Right cardiac atrium (tissue), 5 donors: ENCODE measurements at regions not wholly inside any gene's neighbourhood (a gene's known extent, or its start where the extent isn't known, plus 50 kb on each side); places are given as distances from the start of the nearest gene placed in this dataset.
"Not testable (repeated sequence)": the region's sequence is repeated elsewhere in the genome, so short reads cannot be mapped to it uniquely, and the experiment has no call there.

ENCODE experiments used
- ATAC-seq, 2 donors: fragments of 200-7000 bp; cut with Tn5 transposase; one replicate each; pipeline versions ENCODE4 v1.8.0 to v1.9.1; 2020; ENCODE audit warnings: moderate library complexity in 2 of 2, mild to moderate bottlenecking in 1 of 2
- DNase-seq, 3 donors: peaks; one replicate each; pipeline ENCODE4 v3.0.0-alpha.2; 2020
- H3K27ac ChIP-seq: one replicate; pipeline ENCODE4 v1.5.1; 2013; ENCODE audit warnings: mild to moderate bottlenecking, low read length, control low read depth, moderate library complexity
- H3K27me3 ChIP-seq: one replicate; pipeline ENCODE4 v1.6.1; 2013; ENCODE audit not compliant: control insufficient read depth, insufficient read depth
- H3K4me1 ChIP-seq: one replicate; pipeline ENCODE4 v1.6.1; 2013; ENCODE audit warnings: low read length; ENCODE audit not compliant: control insufficient read depth, insufficient read depth
- H3K4me3 ChIP-seq: one replicate; pipeline ENCODE4 v1.5.1; 2013; ENCODE audit warnings: low read length, control low read depth
- H3K9me3 ChIP-seq: one replicate; pipeline ENCODE4 v1.6.1; 2013; ENCODE audit warnings: low read length; ENCODE audit not compliant: control insufficient read depth
- WGBS: extraction: QIAGEN DNeasy Blood & Tissue Kit; methylation state at CpG from one replicate; pipeline ENCODE4 v1.1.7; 2013; 5-methylcytosine and 5-hydroxymethylcytosine counted together
- intact Hi-C, 4 donors: fragments of 100-400 bp; cut with DNase I; formaldehyde crosslinking; loops; one replicate each; pipeline versions ENCODE4 v1.11.0 to v1.14.0; 2022 to 2023
- donor health status: healthy with polysubstance abuse.
- donor health status: DM: no; HTN: yes; CAD: no.
- donor health status: DM: no; HTN: no; CAD: no.
- donor health status: DM: no; HTN: yes; CAD: no; lungs with severe emphysema.
- donor health status: DM: yes; HTN: yes; CAD: no.

DNA sequence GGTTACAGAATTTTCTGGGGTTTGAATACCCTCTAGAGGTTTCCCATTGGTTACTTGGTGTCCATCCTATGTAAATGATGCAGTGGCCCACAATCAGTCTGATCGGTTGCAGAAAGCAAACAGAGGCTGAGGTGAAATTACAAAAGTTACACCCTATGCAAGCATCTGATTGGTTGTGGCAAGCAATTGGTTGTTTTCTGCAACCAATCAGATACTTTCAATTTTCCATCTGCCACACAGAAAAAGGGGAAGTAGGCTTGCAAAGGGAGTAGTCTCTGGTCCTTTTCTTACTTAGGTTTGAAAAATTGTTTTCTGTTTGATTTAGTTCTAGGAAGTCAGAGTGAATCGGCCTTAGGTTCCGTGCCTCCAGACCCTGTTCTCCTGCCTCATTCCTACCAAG is 93.1 kb downstream of the WTIP start:
- no peaks in the 10 kb centered on the region for H3K27me3 ChIP-seq
- no peaks in the 10 kb centered on the region for H3K9me3 ChIP-seq
- H3K4me3 ChIP-seq = no peak overlapping the region
- 87% methylated on average over 3 of the region's 3 CpGs for WGBS
- no peak overlapping the region for H3K27ac ChIP-seq
- DNase-seq (no peak), ATAC-seq (no peak)
- H3K4me1 ChIP-seq = no peaks in the 10 kb centered on the region
- intact Hi-C loops = no loop called here

DNA sequence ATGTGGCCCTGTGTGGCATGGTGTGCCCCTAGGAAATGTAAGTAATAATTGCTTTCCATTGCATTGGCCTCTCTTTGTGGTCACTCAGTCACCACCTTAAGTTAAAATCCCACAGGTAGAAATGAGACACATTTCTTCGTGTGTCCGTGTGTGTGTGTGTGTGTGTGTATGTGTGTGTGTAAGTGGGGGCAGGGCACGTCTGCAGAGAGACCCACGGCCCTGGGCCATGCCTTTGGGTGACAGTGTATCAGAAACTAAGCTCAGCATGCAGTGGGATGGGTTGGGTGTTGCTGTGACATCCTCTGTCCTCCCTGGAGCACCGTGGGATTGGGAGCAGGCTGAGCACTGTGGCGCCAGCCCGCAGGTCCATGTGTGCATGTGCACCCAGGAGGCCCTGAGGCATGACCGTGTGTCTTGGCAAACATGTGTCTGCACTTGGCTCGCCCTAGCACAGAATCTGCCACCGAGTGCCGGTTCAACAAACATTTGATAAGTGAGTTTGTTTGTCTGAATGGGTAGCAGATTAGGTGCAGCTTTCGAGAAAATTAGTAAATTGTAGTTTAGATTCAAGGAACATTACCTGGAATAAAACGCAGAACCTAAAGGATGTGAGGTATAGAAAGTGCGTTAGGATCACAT is 91.8 kb downstream of the WTIP start:
- Histone ChIP-seq H3K4me3 (no peak overlapping the region), H3K9me3 (no peaks in the 10 kb centered on the region), H3K27me3 (no peaks in the 10 kb centered on the region), H3K27ac (no peak overlapping the region), H3K4me1 (no peaks in the 10 kb centered on the region)
- ATAC-seq (peak in 1 of 2 donors; percentile 21), DNase-seq (no peak)
- 67% methylated on average over 14 of the region's 14 CpGs for WGBS
- intact Hi-C loops = no loop called here

DNA sequence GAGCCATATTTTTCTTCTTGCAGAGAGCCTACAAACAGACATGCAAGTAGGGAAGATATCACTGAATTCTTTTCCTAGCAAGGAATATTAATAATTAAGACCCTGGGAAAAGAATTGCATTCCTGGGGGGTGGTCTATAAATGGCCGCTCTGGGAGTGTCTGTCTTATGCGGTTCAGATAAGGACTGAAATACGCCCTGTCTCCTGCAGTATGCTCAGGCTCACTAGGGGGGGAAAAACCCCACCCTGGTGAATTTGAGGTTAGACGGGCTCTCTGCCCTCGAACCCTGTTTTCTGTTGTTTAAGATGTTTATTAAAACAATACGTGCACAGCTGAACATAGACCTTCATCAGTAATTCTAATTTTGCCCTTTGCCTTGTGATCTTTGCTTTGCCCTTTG is 88.6 kb downstream of the WTIP start:
- DNase-seq, H3K27me3 ChIP-seq, H3K4me3 ChIP-seq, intact Hi-C loops, H3K27ac ChIP-seq, H3K9me3 ChIP-seq, H3K4me1 ChIP-seq, ATAC-seq: not testable (repeated sequence)
- WGBS = 88% methylated on average over 6 of the region's 6 CpGs

DNA sequence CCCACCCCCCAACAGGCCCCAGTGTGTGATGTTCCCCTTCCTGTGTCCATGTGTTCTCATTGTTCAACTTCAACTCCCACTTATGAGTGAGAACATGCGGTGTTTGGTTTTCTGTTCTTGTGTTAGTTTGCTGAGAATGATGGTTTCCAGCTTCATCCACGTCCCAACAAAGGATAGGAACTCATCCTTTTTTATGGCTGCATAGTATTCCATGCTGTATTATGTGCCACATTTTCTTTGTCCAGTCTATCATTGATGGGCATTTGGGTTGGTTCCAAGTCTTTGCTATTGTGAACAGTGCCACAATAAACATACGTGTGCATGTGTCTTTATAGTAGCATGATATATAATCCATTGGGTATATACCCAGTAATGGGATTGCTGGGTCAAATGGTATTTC is 80.8 kb downstream of the WTIP start:
- 82% methylated on average over 3 of the region's 3 CpGs for WGBS
- H3K27me3 ChIP-seq, H3K4me1 ChIP-seq, ATAC-seq, H3K4me3 ChIP-seq, DNase-seq, intact Hi-C loops, H3K9me3 ChIP-seq, H3K27ac ChIP-seq: not testable (repeated sequence)
